Upper lobe of left lung (tissue), 6 donors: ENCODE measurements at regions not wholly inside any gene's neighbourhood (a gene's known extent, or its start where the extent isn't known, plus 50 kb on each side); places are given as distances from the start of the nearest gene placed in this dataset.

ENCODE experiments used
- ATAC-seq, 2 donors: fragments of 200-7000 bp; cut with Tn5 transposase; one replicate each; pipeline ENCODE4 v1.9.1; 2022; ENCODE audit warnings: mild to moderate bottlenecking in 2 of 2, moderate library complexity in 2 of 2; ENCODE audit not compliant: low FRiP score in 2 of 2
- DNase-seq, 2 donors: peaks; one replicate each; pipeline ENCODE4 v3.0.0-alpha.2; 2019 to 2020
- H3K27ac ChIP-seq, 4 donors: fragments of 200-600 bp; sonication (generic); one replicate each; pipeline ENCODE4 v1.5.1; 2016 to 2019
- H3K27me3 ChIP-seq, 4 donors: fragments of 200-600 bp; sonication (generic); one replicate each; pipeline ENCODE4 v1.5.1; 2017 to 2019
- H3K36me3 ChIP-seq, 4 donors: fragments of 200-600 bp; sonication (generic); one replicate each; pipeline ENCODE4 v1.5.1; 2016 to 2019
- H3K4me1 ChIP-seq, 4 donors: fragments of 200-600 bp; sonication (generic); one replicate each; pipeline ENCODE4 v1.5.1; 2018 to 2019
- H3K4me3 ChIP-seq, 4 donors: fragments of 200-600 bp; sonication (generic); one replicate each; pipeline ENCODE4 v1.5.1; 2017 to 2019; ENCODE audit warnings: mild to moderate bottlenecking in 2 of 4, moderate library complexity in 1 of 4
- H3K9me3 ChIP-seq, 4 donors: fragments of 200-600 bp; sonication (generic); one replicate each; pipeline ENCODE4 v1.5.1; 2018 to 2019
- CTCF ChIP-seq, 6 experiments: fragments of 450-650 bp in 4 of 6; fragments of 200-600 bp in 2 of 6; sonication (generic) in 2 of 6; IDR thresholded peaks; one replicate each; pipeline ENCODE4 v1.5.1; 2016 to 2019; ENCODE audit warnings: antibody characterized with exemption in 6 of 6
- EP300 ChIP-seq, 4 donors: sonication (generic); formaldehyde crosslinking; IDR thresholded peaks; one replicate each; pipeline ENCODE4 v1.5.1; 2017; ENCODE audit warnings: antibody characterized with exemption in 4 of 4, control low read depth in 2 of 4
- POLR2A ChIP-seq, 4 donors: fragments of 450-650 bp; IDR thresholded peaks; one replicate each; pipeline ENCODE4 v1.5.1; 2016 to 2017; ENCODE audit warnings: antibody characterized with exemption in 4 of 4, mild to moderate bottlenecking in 2 of 4
- POLR2AphosphoS5 ChIP-seq, 2 donors: sonication (generic); formaldehyde crosslinking; IDR thresholded peaks; one replicate each; pipeline ENCODE4 v1.5.1; 2017; ENCODE audit warnings: antibody characterized with exemption in 2 of 2
- WGBS, 2 donors: methylation state at CpG; one replicate each; pipeline ENCODE4 v1.1.5; 2017 to 2018; 5-methylcytosine and 5-hydroxymethylcytosine counted together
- donor health status: DM: no; HTN: no; CAD: no; lungs with moderate emphysema.
- donor health status: DM: no; HTN: yes; CAD: no; lungs with severe emphysema.

DNA sequence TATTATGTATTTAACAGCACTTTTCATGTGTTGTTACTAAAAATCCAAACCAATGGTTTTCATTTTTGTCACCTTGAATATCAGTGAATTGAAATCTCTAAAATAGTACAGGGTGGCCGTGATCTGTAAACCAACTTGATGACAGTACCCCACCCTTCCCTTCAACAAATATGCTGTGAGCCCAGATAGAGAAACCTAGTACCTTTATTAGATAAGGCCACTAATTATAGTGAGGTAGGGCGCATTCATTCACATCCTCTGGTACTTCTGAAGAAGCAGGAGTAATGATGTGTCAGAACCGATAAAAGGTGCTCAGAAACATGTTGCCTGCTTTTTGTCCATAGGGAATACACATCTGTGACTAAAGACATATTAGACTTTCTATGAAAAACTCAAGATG is 409.5 kb downstream of the GJA1 start:
- WGBS, 2 donors: 92 to 94% methylated on average over 3 of the region's 3 CpGs
- no peak for TF ChIP-seq POLR2A (IDR thresholded peaks at IDR 0.05)
- no peak for TF ChIP-seq CTCF (IDR thresholded peaks at IDR 0.05)
- TF ChIP-seq EP300 (IDR thresholded peaks at IDR 0.05): no peak
- TF ChIP-seq POLR2AphosphoS5 (IDR thresholded peaks at IDR 0.05): no peak
- Histone ChIP-seq H3K9me3 (no peaks in the 10 kb centered on the region), H3K27me3 (no peaks in the 10 kb centered on the region), H3K4me3 (no peak overlapping the region), H3K4me1 (no peaks in the 10 kb centered on the region), H3K36me3 (no peaks in the 10 kb centered on the region), H3K27ac (no peak overlapping the region)
- ATAC-seq (no peak), DNase-seq (no peak)

GRCh38 chr6:121847806-121848522 is 412.5 kb downstream of the GJA1 start:
- Histone ChIP-seq H3K4me3 (no peak overlapping the region), H3K4me1 (no peaks in the 10 kb centered on the region), H3K27ac (no peak overlapping the region), H3K36me3 (no peaks in the 10 kb centered on the region), H3K27me3 (no peaks in the 10 kb centered on the region), H3K9me3 (no peaks in the 10 kb centered on the region)
- ATAC-seq (peak in 1 of 2 donors; percentile 6), DNase-seq (no peak)
- TF ChIP-seq EP300 (IDR thresholded peaks at IDR 0.05): no peak
- WGBS, 2 donors: 81 to 83% methylated on average over 4 of the region's 4 CpGs

DNA sequence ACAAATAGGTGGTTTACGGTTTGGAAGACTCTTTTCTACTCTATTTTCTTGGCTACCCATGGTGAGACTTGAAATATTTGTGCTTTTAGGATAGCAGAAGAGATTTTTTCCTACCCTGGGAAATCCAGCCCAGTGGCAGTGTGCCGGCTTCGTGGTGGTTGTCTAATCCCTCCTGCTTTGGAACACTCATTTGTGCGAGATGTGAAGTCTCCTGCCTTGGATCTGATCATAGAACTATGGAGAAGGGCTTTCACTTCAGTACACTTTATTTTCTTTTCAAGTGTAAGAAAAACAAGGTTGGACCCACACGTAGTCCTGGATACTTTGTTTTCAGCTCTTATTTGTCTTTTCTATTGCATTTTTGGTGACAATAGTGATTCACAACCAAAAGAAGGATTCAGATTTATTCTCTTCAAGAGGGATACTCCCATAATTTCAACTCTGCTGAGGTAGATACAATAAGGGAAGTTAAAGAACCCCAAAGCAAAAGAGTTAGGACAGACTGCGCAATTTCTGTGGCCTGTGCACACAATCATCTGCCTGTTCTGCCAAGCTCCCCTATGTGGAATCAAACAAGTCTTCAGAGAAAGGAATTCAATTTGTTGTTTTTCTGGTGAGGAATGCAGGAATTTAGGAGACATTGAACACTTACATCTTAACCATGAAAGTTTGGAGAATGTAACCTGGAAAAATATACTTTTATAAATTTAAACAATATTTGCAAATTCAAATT is 413.2 kb downstream of the GJA1 start:
- H3K27ac ChIP-seq: no peak overlapping the region
- DNase-seq (no peak), ATAC-seq (no peak)

GRCh38 chr6:121849477-121849876 is 414.0 kb downstream of the GJA1 start:
- peak in 1 of 2 donors; percentile 38 for DNase-seq
- no peaks in the 10 kb centered on the region for H3K4me1 ChIP-seq
- ATAC-seq: peak; percentile 83 to 89
- no peaks in the 10 kb centered on the region for H3K9me3 ChIP-seq
- no peaks in the 10 kb centered on the region for H3K36me3 ChIP-seq
- peak; percentile 48 to 70 (median 60) for TF ChIP-seq CTCF (IDR thresholded peaks at IDR 0.05)
- no peak for TF ChIP-seq POLR2A (IDR thresholded peaks at IDR 0.05)
- no peak overlapping the region for H3K27ac ChIP-seq
- WGBS, 2 donors: 35 to 49% methylated on average over 5 of the region's 5 CpGs
- H3K4me3 ChIP-seq: no peak overlapping the region
- no peaks in the 10 kb centered on the region for H3K27me3 ChIP-seq

More for the DNA sequence above, 413.2 kb downstream of the GJA1 start:
- 78 to 82% methylated on average over 6 of the region's 6 CpGs for WGBS, 2 donors
- H3K4me1 ChIP-seq: no peaks in the 10 kb centered on the region
- H3K9me3 ChIP-seq: no peaks in the 10 kb centered on the region
- no peaks in the 10 kb centered on the region for H3K27me3 ChIP-seq
- H3K4me3 ChIP-seq: no peak overlapping the region
- TF ChIP-seq EP300 (IDR thresholded peaks at IDR 0.05) (no peak), POLR2AphosphoS5 (IDR thresholded peaks at IDR 0.05) (no peak), POLR2A (IDR thresholded peaks at IDR 0.05) (no peak), CTCF (IDR thresholded peaks at IDR 0.05) (no peak)
- H3K36me3 ChIP-seq: no peaks in the 10 kb centered on the region

GRCh38 chr6:121851056-121851455 is 415.6 kb downstream of the GJA1 start:
- DNase-seq: no peak
- 73 to 76% methylated on average over 2 of the region's 2 CpGs for WGBS, 2 donors
- Histone ChIP-seq H3K27me3 (no peaks in the 10 kb centered on the region), H3K9me3 (no peaks in the 10 kb centered on the region), H3K27ac (no peak overlapping the region), H3K36me3 (no peaks in the 10 kb centered on the region), H3K4me3 (no peak overlapping the region), H3K4me1 (no peaks in the 10 kb centered on the region)
- no peak for TF ChIP-seq CTCF (IDR thresholded peaks at IDR 0.05)
- TF ChIP-seq EP300 (IDR thresholded peaks at IDR 0.05): no peak
- TF ChIP-seq POLR2AphosphoS5 (IDR thresholded peaks at IDR 0.05): no peak
- TF ChIP-seq POLR2A (IDR thresholded peaks at IDR 0.05): no peak
- peak in 1 of 2 donors; percentile 67 for ATAC-seq
